Hypothalamus (tissue), 51 donors: ENCODE measurements at regions not wholly inside any gene's neighbourhood (a gene's known extent, or its start where the extent isn't known, plus 50 kb on each side); places are given as distances from the start of the nearest gene placed in this dataset.
"Not testable (repeated sequence)": the region's sequence is repeated elsewhere in the genome, so short reads cannot be mapped to it uniquely, and the experiment has no call there.

Source experiments
- DNase-seq, 51 donors: peaks; one replicate each; lab custom pipeline; 2025; lab: John Stamatoyannopoulos, UW

DNA sequence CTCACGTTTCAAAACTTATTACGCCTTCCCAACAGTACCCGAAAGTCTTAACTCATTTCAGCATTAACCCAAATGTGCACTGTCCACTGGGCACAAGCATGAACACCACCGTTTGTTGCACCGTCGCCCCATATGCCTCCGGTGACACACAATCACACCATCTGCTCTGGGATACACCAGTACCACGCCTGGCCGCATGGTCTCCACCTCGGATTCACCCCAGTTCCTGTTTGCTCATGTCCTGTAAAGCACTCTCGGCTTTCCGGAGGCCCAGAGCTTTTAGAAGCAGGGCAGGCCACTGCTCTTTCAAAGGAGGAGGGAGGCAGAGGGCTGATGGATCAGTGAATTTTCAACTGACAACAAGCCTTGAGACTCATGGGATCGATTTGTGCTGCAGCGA, 1570.0 kb upstream of the DEFB115 start:
- DNase-seq: no peak

DNA sequence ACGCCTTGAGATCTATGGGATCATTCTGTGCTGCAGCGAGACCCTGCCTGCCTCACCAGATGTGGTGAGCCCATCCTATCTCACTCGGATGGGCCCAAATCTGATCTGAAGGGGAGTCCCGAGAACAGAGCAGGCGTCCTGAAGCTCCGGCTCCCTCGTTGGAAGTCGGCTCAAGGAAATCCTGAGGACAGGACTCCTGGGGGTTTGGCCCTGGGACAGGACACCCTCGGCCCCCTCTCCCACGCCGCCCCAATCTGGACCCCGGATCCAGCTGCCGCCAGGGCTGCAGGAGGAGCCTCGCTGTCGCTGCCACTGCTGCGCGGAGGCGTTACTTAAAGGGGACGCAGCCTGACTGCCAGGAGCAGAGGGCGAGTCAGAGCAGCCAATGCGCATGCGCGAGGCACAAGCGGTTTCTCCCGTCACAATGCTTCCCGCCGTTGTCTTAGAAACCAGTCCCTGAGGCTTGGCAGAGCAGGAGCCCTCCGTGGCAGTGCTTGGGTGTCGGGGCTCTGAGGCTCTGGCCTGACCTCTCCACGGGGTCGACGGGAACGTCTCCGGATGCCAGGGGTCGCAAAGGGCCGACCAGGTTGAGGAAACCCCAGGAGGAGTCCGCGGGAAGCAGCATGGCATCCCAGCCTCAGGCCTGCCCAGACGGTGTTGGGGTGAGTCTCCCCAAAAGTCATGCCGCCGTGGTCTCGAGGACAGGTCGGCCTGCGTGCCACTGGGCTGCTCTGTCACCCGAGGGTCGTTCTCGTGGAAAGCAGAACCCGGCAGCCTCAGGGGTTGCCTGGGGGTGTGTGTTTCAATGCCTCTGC, 1567.8 kb upstream of the DEFB115 start:
- peak in 5 of 51 donors; percentile 3 to 30 (median 6) for DNase-seq

DNA sequence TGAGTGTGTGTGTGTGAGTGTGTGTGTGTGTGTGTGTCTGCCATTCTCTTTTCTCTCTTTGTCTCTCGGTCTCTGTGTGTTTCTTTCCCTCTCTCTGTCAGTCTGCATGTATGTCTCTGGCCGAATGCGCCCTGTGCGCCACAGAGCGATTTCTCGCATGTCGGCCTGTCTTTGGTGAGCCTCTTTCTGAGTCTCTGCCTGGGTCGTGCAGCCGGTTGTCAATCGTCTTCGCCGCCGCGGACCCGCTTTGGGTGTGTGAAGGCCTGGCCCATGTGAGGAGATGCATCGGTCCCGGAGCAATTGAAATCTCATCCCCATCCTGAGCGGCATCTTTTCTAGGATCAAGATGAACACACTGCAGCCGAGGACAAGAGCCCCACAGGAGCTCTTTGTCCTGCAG, 1567.2 kb upstream of the DEFB115 start:
- DNase-seq: no peak

GRCh38 chr20:29740601-29740950, 1516.9 kb upstream of the DEFB115 start:
- DNase-seq: no peak

DNA sequence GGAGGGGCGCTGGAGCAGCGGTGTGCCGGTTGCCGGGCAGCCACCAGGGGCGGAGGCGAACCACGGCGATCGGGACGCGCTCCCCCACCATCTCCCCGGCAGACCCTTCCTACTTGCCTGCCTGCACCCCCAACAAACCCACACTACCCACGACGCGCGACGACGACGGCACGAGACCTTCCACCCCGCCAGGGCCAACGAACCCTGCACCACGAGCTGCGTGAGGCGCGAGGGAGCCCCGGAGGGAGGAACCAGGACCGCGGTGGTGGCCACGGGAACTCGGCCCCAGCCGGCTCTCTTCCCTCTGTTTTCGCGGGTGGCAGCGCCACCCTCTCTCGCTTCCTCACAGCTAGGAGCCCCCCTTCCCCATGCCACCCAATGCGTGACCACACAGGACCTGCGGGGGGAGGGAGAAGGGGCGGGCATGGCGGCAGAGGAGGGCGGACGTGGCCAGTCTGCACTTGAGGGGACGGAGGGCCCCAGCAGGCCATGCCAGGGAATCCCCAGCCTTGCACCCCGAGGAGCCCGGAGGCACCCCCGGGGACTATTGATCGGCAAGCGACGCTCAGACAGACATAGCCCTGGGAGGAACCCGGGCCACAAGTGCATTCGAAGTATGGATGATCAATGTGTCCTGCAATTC, 1516.4 kb upstream of the DEFB115 start:
- DNase-seq: no peak

- DNase-seq: no peak
Measured at GRCh38 chr20:29741594-29741893, 1515.9 kb upstream of the DEFB115 start.

GRCh38 chr20:29741894-29742698, 1515.4 kb upstream of the DEFB115 start:
- no peak for DNase-seq

DNA sequence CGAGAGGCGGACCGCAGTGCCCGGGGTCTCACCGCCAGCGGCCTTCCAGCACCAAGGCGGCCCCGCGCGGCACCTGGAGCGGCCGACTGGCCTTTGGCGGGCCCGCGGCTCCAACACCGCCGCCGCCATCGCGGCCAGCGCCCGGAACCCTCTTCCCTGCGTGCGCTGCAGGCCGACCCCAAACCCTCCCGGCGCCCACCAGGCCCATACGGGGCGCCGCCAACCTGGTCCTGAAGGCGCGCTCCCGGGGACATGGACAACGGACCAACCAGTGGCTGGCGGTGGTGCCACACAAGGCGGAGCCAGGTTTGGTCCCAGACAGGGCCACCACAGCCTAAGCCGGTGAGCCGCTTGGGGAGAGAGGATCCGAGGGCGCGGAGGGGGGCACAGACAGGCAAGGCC, 1514.8 kb upstream of the DEFB115 start:
- no peak for DNase-seq

DNA sequence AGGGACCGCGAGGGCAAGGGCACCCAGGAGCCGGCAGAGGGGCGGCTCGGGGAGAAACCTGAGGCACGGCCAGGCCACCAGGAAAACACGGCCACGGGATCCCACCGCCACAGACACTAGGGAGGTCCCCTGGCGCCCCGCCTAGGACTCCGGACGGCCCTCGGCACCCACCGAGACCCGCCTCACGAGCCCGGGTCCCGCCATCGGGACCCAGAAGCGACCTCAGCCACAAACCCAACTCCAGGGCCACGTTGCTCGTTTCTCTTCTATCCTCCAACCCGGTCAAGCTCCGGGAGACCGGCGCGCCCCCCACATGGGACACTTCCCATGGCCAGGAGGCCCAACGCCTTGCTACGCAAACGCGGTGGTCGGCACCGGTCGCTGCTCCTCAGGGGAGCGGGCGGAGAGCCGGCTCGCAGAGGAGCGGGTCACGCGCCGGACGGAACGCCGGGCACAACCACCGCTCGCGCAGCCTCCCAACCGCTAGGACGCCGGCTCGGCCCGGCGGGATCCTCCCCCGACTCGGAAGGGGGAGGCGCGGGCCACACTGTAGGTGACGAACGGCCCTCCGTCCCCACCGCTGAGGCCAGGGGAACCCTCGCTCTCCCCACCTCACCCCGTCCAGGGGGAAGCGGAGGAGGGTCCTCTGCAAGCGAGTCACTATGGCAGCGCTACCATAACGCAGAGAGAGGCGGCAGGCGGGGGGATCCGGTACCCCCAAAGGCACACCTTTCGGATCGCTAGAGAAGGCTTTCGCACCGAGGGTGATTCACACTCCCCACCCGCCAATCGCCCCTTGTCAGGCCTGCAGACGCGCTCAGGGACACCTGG, 1514.1 kb upstream of the DEFB115 start:
- DNase-seq: no peak

DNA sequence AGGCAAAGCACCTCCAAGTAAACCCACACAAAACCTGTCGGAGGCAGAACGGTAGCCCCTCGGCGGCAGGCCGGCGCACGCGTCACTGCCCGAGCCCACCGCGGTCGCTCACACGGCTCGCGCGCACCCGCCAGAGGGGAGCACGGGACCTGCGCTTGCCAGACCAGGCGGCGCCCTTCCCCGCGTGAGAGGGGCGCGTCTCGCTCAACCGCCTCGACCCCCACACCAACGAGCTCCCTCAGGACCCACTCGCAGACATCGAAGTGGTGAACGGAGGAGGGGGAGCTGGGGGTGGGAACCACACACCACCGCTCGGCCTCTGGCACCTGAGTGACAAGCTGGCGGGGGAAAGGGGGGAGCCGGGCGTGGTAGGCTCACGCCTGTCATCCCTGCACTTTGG, 1513.4 kb upstream of the DEFB115 start:
- no peak for DNase-seq

DNA sequence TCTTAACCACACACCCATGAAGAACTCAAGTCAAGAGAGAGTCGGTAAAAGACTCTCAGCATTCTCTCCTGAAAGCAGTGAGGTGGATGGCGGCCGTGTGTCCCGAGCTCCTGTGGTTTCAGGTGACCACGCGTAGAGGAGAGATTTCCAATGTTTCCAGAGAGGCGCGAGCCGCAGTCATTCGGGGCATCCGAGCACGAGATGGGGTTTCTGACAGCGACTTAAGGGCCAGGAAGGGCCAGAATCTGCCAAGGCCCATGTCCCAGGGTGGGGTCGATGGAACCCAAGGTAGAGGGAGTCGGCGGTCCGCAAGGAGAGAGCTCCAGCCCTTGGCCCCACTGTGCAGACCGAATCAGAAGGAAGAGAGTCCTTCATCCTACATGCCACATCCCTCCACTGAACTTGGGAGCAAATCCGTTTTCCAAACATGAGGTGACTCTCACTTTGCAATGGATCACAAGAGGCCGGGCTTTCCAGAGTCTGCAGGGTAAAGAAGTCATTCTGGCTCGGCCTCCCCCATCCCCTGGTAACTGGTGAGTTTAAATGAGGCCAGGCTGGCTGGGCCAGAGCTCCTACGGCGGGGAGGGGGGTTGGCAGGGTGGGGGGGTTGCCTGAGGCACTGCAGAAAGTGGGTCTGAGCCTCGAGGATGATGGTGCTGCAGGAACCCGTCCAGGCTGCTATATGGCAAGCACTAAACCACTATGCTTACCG, 1511.8 kb upstream of the DEFB115 start:
- not testable (repeated sequence) for DNase-seq

DNA sequence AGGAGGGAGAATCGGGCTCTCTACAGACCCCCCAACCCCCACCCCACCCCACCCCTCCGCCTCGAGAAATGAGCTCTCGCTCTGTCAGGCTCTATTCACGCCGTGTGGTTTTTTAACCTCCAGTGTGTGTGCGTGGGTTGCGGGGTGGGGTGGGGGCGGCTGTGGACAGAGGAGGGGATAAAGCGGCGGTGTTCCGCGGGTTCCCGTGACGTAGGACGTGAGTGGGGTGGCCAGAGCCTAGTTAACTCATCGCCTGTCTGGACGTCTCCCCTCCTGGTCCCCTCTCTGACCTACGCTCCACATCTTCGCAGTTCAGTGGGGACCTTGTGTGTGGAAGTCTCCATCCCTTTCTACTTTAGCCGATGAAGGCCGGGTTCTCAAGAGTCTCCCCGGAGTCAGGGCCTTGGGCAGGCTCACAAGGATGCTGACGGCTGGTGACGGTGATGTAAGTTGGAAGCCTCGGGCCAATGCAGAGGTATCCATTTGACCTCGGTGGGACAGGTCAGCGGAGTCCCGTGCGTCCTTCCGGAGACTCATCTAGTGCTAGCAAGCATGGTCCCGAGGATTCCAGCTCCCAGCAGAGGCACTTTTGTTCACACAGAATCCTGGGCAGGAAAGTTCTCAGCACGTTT, 1507.1 kb upstream of the DEFB115 start:
- DNase-seq: no peak

- not testable (repeated sequence) for DNase-seq
Measured at GRCh38 chr20:29752644-29753425, 1504.6 kb upstream of the DEFB115 start.

DNA sequence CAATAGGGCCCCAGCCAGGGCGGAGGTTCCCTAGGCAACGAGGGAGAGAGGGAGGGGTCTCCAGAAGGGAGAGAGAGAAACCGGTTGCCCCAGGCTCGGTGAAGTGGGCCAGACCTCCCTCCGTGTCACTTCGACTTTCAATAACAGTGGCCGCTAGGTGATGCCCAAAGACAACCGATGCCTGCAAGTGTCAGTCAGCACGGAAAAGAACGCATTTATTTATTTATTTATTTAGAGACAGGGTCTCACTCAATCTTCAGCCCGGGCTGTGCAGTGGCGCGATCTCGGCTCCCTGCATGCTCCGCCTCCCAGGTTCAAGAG, 1504.1 kb upstream of the DEFB115 start:
- DNase-seq: not testable (repeated sequence)

GRCh38 chr20:29753879-29754278, 1503.6 kb upstream of the DEFB115 start:
- DNase-seq: not testable (repeated sequence)

DNA sequence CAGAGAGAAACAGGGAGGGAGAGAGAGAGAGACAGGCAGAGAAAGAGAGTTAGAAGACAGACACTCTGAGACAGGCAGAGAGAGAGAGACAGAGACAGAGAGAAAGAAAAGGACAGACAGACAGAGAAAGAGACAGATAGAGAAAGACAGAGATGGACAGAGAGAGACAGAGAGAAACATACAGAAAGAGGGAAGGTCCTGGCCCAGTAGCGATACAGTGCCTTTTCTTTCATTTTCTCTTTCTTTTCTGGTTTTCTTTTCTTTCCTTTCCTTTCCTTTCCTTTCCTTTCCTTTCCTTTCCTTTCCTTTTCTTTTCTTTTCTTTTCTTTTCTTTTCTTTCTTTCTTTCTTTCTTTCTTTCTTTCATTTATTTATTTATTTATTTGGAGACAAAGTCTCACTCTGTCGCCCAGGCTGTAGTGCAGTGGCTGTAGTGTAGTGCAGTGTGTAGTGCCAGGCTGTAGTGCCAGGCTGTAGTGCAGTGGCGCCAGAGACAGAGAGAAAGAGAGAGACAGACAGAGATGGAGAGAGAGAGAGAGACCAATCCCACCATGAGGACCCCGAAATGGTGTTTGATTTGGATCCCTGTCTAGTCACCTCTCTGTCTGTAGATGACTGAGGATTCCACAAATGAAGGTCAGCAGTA, 1501.5 kb upstream of the DEFB115 start:
- DNase-seq: not testable (repeated sequence)

GRCh38 chr20:29756664-29757063, 1500.8 kb upstream of the DEFB115 start:
- no peak for DNase-seq

GRCh38 chr20:29761621-29762385, 1495.7 kb upstream of the DEFB115 start:
- not testable (repeated sequence) for DNase-seq
